CD4-positive, alpha-beta memory T cell (primary cell): ENCODE measurements at regions not wholly inside any gene's neighbourhood (a gene's known extent, or its start where the extent isn't known, plus 50 kb on each side); places are given as distances from the start of the nearest gene placed in this dataset.

Experiments
- CTCF ChIA-PET: fragments of 350-600 bp; sonication (Branson Sonifier 250); formaldehyde crosslinking; loops from one replicate; lab custom pipeline; 2021; ENCODE audit warnings: inconsistent platforms; ENCODE audit not compliant: partially characterized antibody; lab: Charles Lee
- POLR2A ChIA-PET: fragments of 350-600 bp; sonication (Branson Sonifier 250); formaldehyde crosslinking; loops from one replicate; lab custom pipeline; 2021; ENCODE audit not compliant: partially characterized antibody; lab: Charles Lee
- DNase-seq, 5 donors: peaks; one replicate each; pipeline versions ENCODE4 v3.0.0 to v3.0.0-alpha.2; 2020 to 2022; ENCODE audit warnings: mixed read lengths in 1 of 5
- H3K27ac ChIP-seq: one replicate; pipeline ENCODE4 v1.7.0; 2013; ENCODE audit warnings: low read depth, low read length
- H3K27me3 ChIP-seq: 2 replicates; pipeline ENCODE4 v1.7.0; 2013; ENCODE audit warnings: mild to moderate bottlenecking, low read length, moderate library complexity; ENCODE audit not compliant: insufficient read depth
- H3K36me3 ChIP-seq: 2 replicates; pipeline ENCODE4 v1.7.0; 2013; ENCODE audit warnings: mild to moderate bottlenecking, low read length, moderate library complexity; ENCODE audit not compliant: insufficient read depth
- H3K4me1 ChIP-seq: 2 replicates; pipeline ENCODE4 v1.7.0; 2013; ENCODE audit warnings: mild to moderate bottlenecking, low read length, moderate library complexity; ENCODE audit not compliant: insufficient read depth
- H3K4me3 ChIP-seq, 2 donors: one replicate each; pipeline ENCODE4 v1.7.0; 2013; ENCODE audit warnings: low read length in 2 of 2, mild to moderate bottlenecking in 1 of 2
- H3K9me3 ChIP-seq, 2 donors: one replicate each; pipeline ENCODE4 v1.7.0; 2013; ENCODE audit warnings: low read length in 2 of 2, control low read depth in 1 of 2; ENCODE audit not compliant: control insufficient read depth in 1 of 2
- H3K27ac Mint-ChIP-seq, 7 donors: one replicate each; pipeline ENCODE4 v1.8.0; 2020 to 2021; ENCODE audit warnings: mixed read lengths in 7 of 7, mild to moderate bottlenecking in 6 of 7, inconsistent platforms in 3 of 7, moderate library complexity in 3 of 7
- H3K27me3 Mint-ChIP-seq, 2 donors: one replicate each; pipeline ENCODE4 v1.8.0; 2020 to 2021; ENCODE audit warnings: mixed read lengths in 2 of 2
- H3K36me3 Mint-ChIP-seq, 2 donors: one replicate each; pipeline ENCODE4 v1.8.0; 2020 to 2021; ENCODE audit warnings: mixed read lengths in 2 of 2, inconsistent platforms in 1 of 2, mild to moderate bottlenecking in 1 of 2
- H3K4me1 Mint-ChIP-seq, 4 donors: one replicate each; pipeline ENCODE4 v1.8.0; 2020 to 2021; ENCODE audit warnings: mixed read lengths in 4 of 4, mild to moderate bottlenecking in 1 of 4
- H3K4me3 Mint-ChIP-seq, 8 donors: one replicate each; pipeline ENCODE4 v1.8.0; 2020 to 2021; ENCODE audit warnings: mixed read lengths in 8 of 8, mild to moderate bottlenecking in 7 of 8, moderate library complexity in 6 of 8, inconsistent platforms in 3 of 8
- H3K9me3 Mint-ChIP-seq, 8 donors: one replicate each; pipeline ENCODE4 v1.8.0; 2020 to 2021; ENCODE audit warnings: mixed read lengths in 8 of 8, mild to moderate bottlenecking in 5 of 8, inconsistent platforms in 3 of 8, moderate library complexity in 1 of 8
- intact Hi-C: fragments of 100-400 bp; cut with micrococcal nuclease; formaldehyde crosslinking; loops from one replicate; pipeline ENCODE4 v1.15.1; 2023

GRCh38 chr9:1337169-1337568 is 287.0 kb downstream of the DMRT2 start:
- ChIA-PET POLR2A (no interaction called here), CTCF (no interaction called here)
- DNase-seq: no peak
- H3K27me3 Mint-ChIP-seq: no peaks in the 10 kb centered on the region
- H3K4me1 Mint-ChIP-seq: no peaks in the 10 kb centered on the region
- H3K4me3 Mint-ChIP-seq: no peak overlapping the region
- no peaks in the 10 kb centered on the region for H3K4me1 ChIP-seq
- H3K27ac Mint-ChIP-seq: no peak overlapping the region
- H3K27me3 ChIP-seq: no peaks in the 10 kb centered on the region
- no peaks in the 10 kb centered on the region for H3K36me3 ChIP-seq
- H3K27ac ChIP-seq: no peak overlapping the region
- peaks cover 0 to 5% (median 0%) of the 10 kb centered on the region in 8 donors for H3K9me3 Mint-ChIP-seq
- intact Hi-C loops: no loop called here
- no peak overlapping the region for H3K4me3 ChIP-seq
- H3K9me3 ChIP-seq: no peaks in the 10 kb centered on the region
- H3K36me3 Mint-ChIP-seq: no peaks in the 10 kb centered on the region

GRCh38 chr9:1340390-1340789 is 290.2 kb downstream of the DMRT2 start:
- peaks cover 0 to 5% (median 2%) of the 10 kb centered on the region in 8 donors for H3K9me3 Mint-ChIP-seq
- H3K4me1 ChIP-seq: no peaks in the 10 kb centered on the region
- no peak overlapping the region for H3K27ac Mint-ChIP-seq
- H3K4me3 ChIP-seq: no peak overlapping the region
- H3K27me3 Mint-ChIP-seq: no peaks in the 10 kb centered on the region
- POLR2A ChIA-PET: no interaction called here
- H3K4me3 Mint-ChIP-seq: no peak overlapping the region
- CTCF ChIA-PET: no interaction called here
- no peak overlapping the region for H3K27ac ChIP-seq
- H3K4me1 Mint-ChIP-seq: no peaks in the 10 kb centered on the region
- no peak for DNase-seq
- H3K27me3 ChIP-seq: no peaks in the 10 kb centered on the region
- H3K9me3 ChIP-seq: no peaks in the 10 kb centered on the region
- intact Hi-C loops: no loop called here
- H3K36me3 Mint-ChIP-seq: no peaks in the 10 kb centered on the region
- no peaks in the 10 kb centered on the region for H3K36me3 ChIP-seq

GRCh38 chr9:1353291-1353690 is 303.1 kb downstream of the DMRT2 start:
- H3K4me1 ChIP-seq: no peaks in the 10 kb centered on the region
- no peaks in the 10 kb centered on the region for H3K36me3 ChIP-seq
- no peak for DNase-seq
- no peak overlapping the region for H3K4me3 ChIP-seq
- Mint-ChIP-seq H3K4me1 (no peaks in the 10 kb centered on the region), H3K27ac (no peak overlapping the region), H3K4me3 (no peak overlapping the region), H3K9me3 (peaks cover 0 to 6% (median 0%) of the 10 kb centered on the region in 8 donors), H3K27me3 (peaks cover 0 to 2% of the 10 kb centered on the region in 2 donors), H3K36me3 (no peaks in the 10 kb centered on the region)
- H3K9me3 ChIP-seq: no peaks in the 10 kb centered on the region
- intact Hi-C loops: no loop called here
- no peak overlapping the region for H3K27ac ChIP-seq
- CTCF ChIA-PET: no interaction called here
- POLR2A ChIA-PET: no interaction called here
- H3K27me3 ChIP-seq: no peaks in the 10 kb centered on the region

- no peak overlapping the region for H3K27ac ChIP-seq
- CTCF ChIA-PET: no interaction called here
Measured at GRCh38 chr9:1354086-1354485, 303.9 kb downstream of the DMRT2 start.

GRCh38 chr9:1354606-1355005 is 304.4 kb downstream of the DMRT2 start:
- CTCF ChIA-PET: no interaction called here
- intact Hi-C loops: no loop called here
- Histone ChIP-seq H3K27ac (no peak overlapping the region), H3K4me3 (no peak overlapping the region), H3K27me3 (no peaks in the 10 kb centered on the region), H3K9me3 (no peaks in the 10 kb centered on the region), H3K4me1 (no peaks in the 10 kb centered on the region), H3K36me3 (no peaks in the 10 kb centered on the region)
- no peaks in the 10 kb centered on the region for H3K36me3 Mint-ChIP-seq
- H3K27me3 Mint-ChIP-seq: peaks cover 0 to 2% of the 10 kb centered on the region in 2 donors
- POLR2A ChIA-PET: no interaction called here
- H3K4me3 Mint-ChIP-seq: no peak overlapping the region
- no peak overlapping the region for H3K27ac Mint-ChIP-seq
- H3K4me1 Mint-ChIP-seq: no peaks in the 10 kb centered on the region
- H3K9me3 Mint-ChIP-seq: peaks cover 0 to 6% (median 0%) of the 10 kb centered on the region in 8 donors
- DNase-seq: no peak

More at GRCh38 chr9:1354086-1354485, 303.9 kb downstream of the DMRT2 start:
- no peaks in the 10 kb centered on the region for H3K9me3 ChIP-seq
- H3K4me3 Mint-ChIP-seq: no peak overlapping the region
- H3K27me3 Mint-ChIP-seq: peaks cover 0 to 2% of the 10 kb centered on the region in 2 donors
- no peaks in the 10 kb centered on the region for H3K27me3 ChIP-seq
- H3K4me3 ChIP-seq: no peak overlapping the region
- no peaks in the 10 kb centered on the region for H3K36me3 Mint-ChIP-seq
- H3K4me1 ChIP-seq: no peaks in the 10 kb centered on the region
- intact Hi-C loops: no loop called here
- H3K9me3 Mint-ChIP-seq: peaks cover 0 to 6% (median 0%) of the 10 kb centered on the region in 8 donors
- H3K27ac Mint-ChIP-seq: no peak overlapping the region
- H3K4me1 Mint-ChIP-seq: no peaks in the 10 kb centered on the region
- POLR2A ChIA-PET: no interaction called here
- H3K36me3 ChIP-seq: no peaks in the 10 kb centered on the region
- DNase-seq: no peak

- Histone ChIP-seq H3K4me3 (no peak overlapping the region), H3K4me1 (no peaks in the 10 kb centered on the region), H3K36me3 (no peaks in the 10 kb centered on the region), H3K27ac (no peak overlapping the region), H3K27me3 (no peaks in the 10 kb centered on the region), H3K9me3 (no peaks in the 10 kb centered on the region)
- intact Hi-C loops: no loop called here
- peaks cover 2% of the 10 kb centered on the region in 2 donors for H3K27me3 Mint-ChIP-seq
- no peaks in the 10 kb centered on the region for H3K36me3 Mint-ChIP-seq
- POLR2A ChIA-PET: no interaction called here
- no peak overlapping the region for H3K4me3 Mint-ChIP-seq
- CTCF ChIA-PET: no interaction called here
- H3K9me3 Mint-ChIP-seq: peaks cover 0 to 6% (median 0%) of the 10 kb centered on the region in 8 donors
- DNase-seq: no peak
- no peak overlapping the region for H3K27ac Mint-ChIP-seq
- no peaks in the 10 kb centered on the region for H3K4me1 Mint-ChIP-seq
Measured at GRCh38 chr9:1355656-1356055, 305.5 kb downstream of the DMRT2 start.

GRCh38 chr9:1362845-1363244 is 312.7 kb downstream of the DMRT2 start:
- Mint-ChIP-seq H3K27ac (no peak overlapping the region), H3K36me3 (no peaks in the 10 kb centered on the region), H3K9me3 (peaks cover 0 to 2% (median 0%) of the 10 kb centered on the region in 8 donors), H3K4me1 (peaks cover 6 to 9% (median 8%) of the 10 kb centered on the region in 4 donors), H3K27me3 (peaks cover 0 to 2% of the 10 kb centered on the region in 2 donors), H3K4me3 (no peak overlapping the region)
- intact Hi-C loops: no loop called here
- peaks cover 17% of the 10 kb centered on the region for H3K4me1 ChIP-seq
- ChIA-PET CTCF (no interaction called here), POLR2A (no interaction called here)
- no peaks in the 10 kb centered on the region for H3K27me3 ChIP-seq
- no peak overlapping the region for H3K27ac ChIP-seq
- H3K4me3 ChIP-seq: no peak overlapping the region
- no peaks in the 10 kb centered on the region for H3K9me3 ChIP-seq
- no peaks in the 10 kb centered on the region for H3K36me3 ChIP-seq
- DNase-seq: no peak

GRCh38 chr9:1366276-1366675 is 316.1 kb downstream of the DMRT2 start:
- Mint-ChIP-seq H3K4me3 (peak overlapping the region in 5 of 8 donors; percentile 3 to 41 (median 5)), H3K4me1 (peaks cover 6 to 9% (median 8%) of the 10 kb centered on the region in 4 donors), H3K27ac (peak overlapping the region; percentile 10 to 68 (median 48)), H3K9me3 (peaks cover 0 to 2% (median 0%) of the 10 kb centered on the region in 8 donors), H3K27me3 (no peaks in the 10 kb centered on the region), H3K36me3 (no peaks in the 10 kb centered on the region)
- H3K27me3 ChIP-seq: no peaks in the 10 kb centered on the region
- H3K4me3 ChIP-seq: no peak overlapping the region
- DNase-seq: peak in 3 of 5 donors; percentile 18 to 36 (median 21)
- H3K4me1 ChIP-seq: peaks cover 17% of the 10 kb centered on the region
- ChIA-PET POLR2A (no interaction called here), CTCF (no interaction called here)
- H3K9me3 ChIP-seq: no peaks in the 10 kb centered on the region
- H3K36me3 ChIP-seq: no peaks in the 10 kb centered on the region
- no peak overlapping the region for H3K27ac ChIP-seq
- intact Hi-C loops: no loop called here
